Mesenchymal stem cell (in vitro differentiated cells and primary cell): ENCODE measurements at regions not wholly inside any gene's neighbourhood (a gene's known extent, or its start where the extent isn't known, plus 50 kb on each side); places are given as distances from the start of the nearest gene placed in this dataset.

Experiments used
- DNase-seq: peaks from one replicate; pipeline ENCODE4 v3.0.0-alpha.2; 2013
- H2AFZ ChIP-seq: one replicate; pipeline ENCODE4 v1.6.1; 2013; ENCODE audit warnings: low read depth, mild to moderate bottlenecking, control low read depth, inconsistent platforms, low read length, moderate library complexity
- H2AK5ac ChIP-seq: 2 replicates; pipeline ENCODE4 v1.6.1; 2013; ENCODE audit warnings: low read length, moderate library complexity, mild to moderate bottlenecking, inconsistent platforms; ENCODE audit not compliant: severe bottlenecking
- H2BK120ac ChIP-seq: one replicate; pipeline ENCODE4 v1.6.1; 2013; ENCODE audit warnings: low read depth, mild to moderate bottlenecking, inconsistent platforms, low read length, moderate library complexity
- H2BK12ac ChIP-seq, 2 experiments: one replicate each; pipeline ENCODE4 v1.6.1; 2013; ENCODE audit warnings: inconsistent platforms in 2 of 2, low read length in 2 of 2, mild to moderate bottlenecking in 2 of 2, moderate library complexity in 2 of 2, control low read depth in 1 of 2
- H2BK15ac ChIP-seq: one replicate; pipeline ENCODE4 v1.6.1; 2013; ENCODE audit warnings: mild to moderate bottlenecking, low read depth, inconsistent platforms; ENCODE audit not compliant: poor library complexity, severe bottlenecking
- H2BK5ac ChIP-seq: 2 replicates; pipeline ENCODE4 v1.6.1; 2013; ENCODE audit warnings: low read depth, mild to moderate bottlenecking, low read length, control low read depth, inconsistent platforms; ENCODE audit not compliant: poor library complexity, severe bottlenecking
- H3K14ac ChIP-seq, 2 experiments: one replicate each; pipeline ENCODE4 v1.6.1; 2013; ENCODE audit warnings: inconsistent platforms in 2 of 2, low read length in 2 of 2, control low read depth in 1 of 2, mild to moderate bottlenecking in 1 of 2, moderate library complexity in 1 of 2
- H3K18ac ChIP-seq, 2 experiments: one replicate each; pipeline ENCODE4 v1.6.1; 2013; ENCODE audit warnings: inconsistent platforms in 2 of 2, low read length in 2 of 2, control low read depth in 1 of 2, low read depth in 1 of 2, mild to moderate bottlenecking in 1 of 2
- H3K23ac ChIP-seq, 2 experiments: one replicate each; pipeline ENCODE4 v1.6.1; 2013; ENCODE audit warnings: inconsistent platforms in 2 of 2, low read length in 2 of 2, mild to moderate bottlenecking in 2 of 2, moderate library complexity in 2 of 2, control low read depth in 1 of 2
- H3K27ac ChIP-seq: 2 replicates; pipeline ENCODE4 v1.5.1; 2013; ENCODE audit warnings: mild to moderate bottlenecking, moderate library complexity, low read length, control low read depth, inconsistent platforms; ENCODE audit not compliant: poor library complexity, severe bottlenecking
- H3K27me3 ChIP-seq, 2 experiments: 2 replicates each; pipeline versions ENCODE4 v1.6.1 to v1.7.0; 2013; ENCODE audit warnings: low read length in 2 of 2, mild to moderate bottlenecking in 2 of 2, moderate library complexity in 2 of 2, control low read depth in 1 of 2, inconsistent platforms in 1 of 2; ENCODE audit not compliant: control insufficient read depth in 1 of 2, insufficient read depth in 1 of 2
- H3K36me3 ChIP-seq, 2 experiments: 2 replicates each; pipeline versions ENCODE4 v1.6.1 to v1.7.0; 2013; ENCODE audit warnings: low read length in 2 of 2, control low read depth in 1 of 2, inconsistent platforms in 1 of 2, low read depth in 1 of 2, mild to moderate bottlenecking in 1 of 2; ENCODE audit not compliant: insufficient read depth in 2 of 2, control insufficient read depth in 1 of 2
- H3K4ac ChIP-seq, 2 experiments: one replicate each; pipeline ENCODE4 v1.6.1; 2013; ENCODE audit warnings: inconsistent platforms in 2 of 2, low read length in 2 of 2, mild to moderate bottlenecking in 2 of 2, moderate library complexity in 2 of 2, control low read depth in 1 of 2, low read depth in 1 of 2
- H3K4me1 ChIP-seq: 2 replicates; pipeline ENCODE4 v1.6.1; 2013; ENCODE audit warnings: low read depth, low read length, control low read depth; ENCODE audit not compliant: control insufficient read depth, insufficient read depth
- H3K4me2 ChIP-seq: 2 replicates; pipeline ENCODE4 v1.6.1; 2013; ENCODE audit warnings: low read length, mild to moderate bottlenecking, inconsistent platforms; ENCODE audit not compliant: poor library complexity, severe bottlenecking
- H3K4me3 ChIP-seq, 2 experiments: 2 replicates each; pipeline versions ENCODE4 v1.5.1 to v1.7.0; 2013; ENCODE audit warnings: low read length in 2 of 2, mild to moderate bottlenecking in 2 of 2, control low read depth in 1 of 2, low read depth in 1 of 2; ENCODE audit not compliant: insufficient read depth in 1 of 2
- H3K79me1 ChIP-seq: replicated peaks from 2 replicates; pipeline ENCODE4 v1.6.1; 2013; ENCODE audit warnings: mild to moderate bottlenecking, control low read depth, low read length, inconsistent platforms; ENCODE audit not compliant: poor library complexity, severe bottlenecking
- H3K9ac ChIP-seq: 2 replicates; pipeline ENCODE4 v1.7.0; 2013; ENCODE audit warnings: mild to moderate bottlenecking, low read length, moderate library complexity
- H3K9me3 ChIP-seq: 2 replicates; pipeline ENCODE4 v1.7.0; 2013; ENCODE audit warnings: mild to moderate bottlenecking, low read length; ENCODE audit not compliant: control insufficient read depth
- H4K8ac ChIP-seq: one replicate; pipeline ENCODE4 v1.6.1; 2013; ENCODE audit warnings: inconsistent platforms, mild to moderate bottlenecking, low read length, moderate library complexity
- H4K91ac ChIP-seq: one replicate; pipeline ENCODE4 v1.6.1; 2013; ENCODE audit warnings: mild to moderate bottlenecking, low read length, inconsistent platforms
- WGBS: methylation state at CpG from one replicate; pipeline ENCODE4 v1.1.7; 2013; ENCODE audit warnings: mixed read lengths; 5-methylcytosine and 5-hydroxymethylcytosine counted together

DNA sequence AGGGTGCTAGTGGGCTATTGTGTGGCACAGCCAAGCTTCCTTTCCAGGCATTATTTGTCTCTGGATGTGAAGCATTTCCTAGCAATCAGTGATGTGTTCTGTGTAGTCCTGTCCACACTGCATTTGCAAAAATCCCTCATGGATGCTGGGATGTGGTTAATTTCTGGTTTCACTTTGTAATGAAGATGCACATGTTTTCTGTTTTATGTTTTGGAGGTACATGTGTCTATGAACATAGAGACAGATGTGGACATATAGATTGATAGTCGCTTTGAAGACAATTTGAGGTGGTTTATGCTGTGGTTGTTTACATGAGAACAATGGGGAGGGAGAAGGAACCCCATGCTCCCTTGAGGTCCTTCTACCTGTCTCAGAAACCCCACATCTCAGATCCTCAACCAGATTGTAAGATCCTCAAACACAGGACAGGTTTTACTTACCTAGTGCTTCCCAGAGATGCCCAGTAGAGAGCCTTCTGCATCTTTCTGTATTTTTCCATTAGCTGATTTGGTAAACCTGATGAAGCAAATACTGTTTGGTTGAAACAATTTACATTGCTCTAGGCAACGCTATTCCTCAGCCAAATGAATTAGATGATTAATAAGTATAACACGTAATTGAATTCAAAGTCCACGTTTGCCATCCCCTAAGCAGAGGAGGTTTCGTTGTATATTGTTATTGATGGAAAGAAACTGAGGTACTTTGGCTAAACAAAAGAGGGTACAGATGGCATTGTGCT is 204.4 kb downstream of the SPP2 start:
- Histone ChIP-seq H3K4me3 (no peak overlapping the region), H3K9me3 (no peaks in the 10 kb centered on the region), H2BK15ac (no peak overlapping the region), H2BK5ac (no peak overlapping the region), H3K79me1 (peaks cover 2% of the 10 kb centered on the region), H3K18ac (no peak overlapping the region), H3K27ac (peak overlapping the region; percentile 12), H3K9ac (peak overlapping the region; percentile 1), H4K91ac (no peak overlapping the region), H3K4me1 (peaks cover 18% of the 10 kb centered on the region), H2BK12ac (no peak overlapping the region), H3K4ac (no peak overlapping the region), H2AFZ (no peak overlapping the region), H3K14ac (no peak overlapping the region), H3K23ac (no peak overlapping the region), H3K36me3 (no peaks in the 10 kb centered on the region), H4K8ac (no peak overlapping the region), H2AK5ac (peak overlapping the region; percentile 96), H3K4me2 (no peak overlapping the region), H3K27me3 (no peaks in the 10 kb centered on the region), H2BK120ac (no peak overlapping the region)
- DNase-seq, result no peak
- 92% methylated on average over 5 of the region's 5 CpGs for WGBS

DNA sequence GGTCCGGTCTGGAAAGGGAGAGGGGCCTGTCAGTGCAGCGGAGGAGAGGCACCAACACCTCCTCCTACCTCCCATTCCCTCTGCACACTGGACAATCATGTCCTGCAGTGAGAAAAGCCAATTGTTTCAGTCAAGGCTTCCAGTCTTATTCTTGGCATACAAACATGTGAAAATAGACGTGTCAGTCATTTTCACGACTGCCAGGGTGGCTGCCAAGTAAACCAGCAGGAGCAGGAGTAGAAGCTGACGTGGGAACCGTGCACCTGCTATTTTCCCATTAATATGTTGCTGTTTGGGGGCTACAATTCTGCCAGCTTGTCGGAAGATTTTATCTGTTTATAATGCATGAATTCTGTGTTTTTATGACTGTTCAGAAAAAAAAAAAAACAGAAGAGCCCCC is 202.3 kb downstream of the SPP2 start:
- Histone ChIP-seq H3K14ac (no peak overlapping the region), H3K79me1 (peaks cover 13% of the 10 kb centered on the region), H3K4me2 (no peak overlapping the region), H2BK120ac (no peak overlapping the region), H3K9ac (peak overlapping the region; percentile 56), H2AK5ac (peak overlapping the region; percentile 68), H3K4me3 (no peak overlapping the region), H2BK15ac (peak overlapping the region; percentile 6), H3K27ac (peak overlapping the region; percentile 100), H4K8ac (no peak overlapping the region), H3K27me3 (no peaks in the 10 kb centered on the region), H3K4ac (peak overlapping the region; percentile 1 to 21), H4K91ac (peak overlapping the region; percentile 70), H3K4me1 (peaks cover 16% of the 10 kb centered on the region), H3K9me3 (no peaks in the 10 kb centered on the region), H2BK12ac (peak overlapping the region; percentile 0 to 38), H3K36me3 (peaks cover 0 to 2% of the 10 kb centered on the region in 2 experiments), H3K23ac (no peak overlapping the region), H2BK5ac (peak overlapping the region; percentile 0), H2AFZ (no peak overlapping the region), H3K18ac (peak overlapping the region; percentile 3 to 54)
- no peak for DNase-seq
- 98% methylated on average over 6 of the region's 7 CpGs for WGBS

DNA sequence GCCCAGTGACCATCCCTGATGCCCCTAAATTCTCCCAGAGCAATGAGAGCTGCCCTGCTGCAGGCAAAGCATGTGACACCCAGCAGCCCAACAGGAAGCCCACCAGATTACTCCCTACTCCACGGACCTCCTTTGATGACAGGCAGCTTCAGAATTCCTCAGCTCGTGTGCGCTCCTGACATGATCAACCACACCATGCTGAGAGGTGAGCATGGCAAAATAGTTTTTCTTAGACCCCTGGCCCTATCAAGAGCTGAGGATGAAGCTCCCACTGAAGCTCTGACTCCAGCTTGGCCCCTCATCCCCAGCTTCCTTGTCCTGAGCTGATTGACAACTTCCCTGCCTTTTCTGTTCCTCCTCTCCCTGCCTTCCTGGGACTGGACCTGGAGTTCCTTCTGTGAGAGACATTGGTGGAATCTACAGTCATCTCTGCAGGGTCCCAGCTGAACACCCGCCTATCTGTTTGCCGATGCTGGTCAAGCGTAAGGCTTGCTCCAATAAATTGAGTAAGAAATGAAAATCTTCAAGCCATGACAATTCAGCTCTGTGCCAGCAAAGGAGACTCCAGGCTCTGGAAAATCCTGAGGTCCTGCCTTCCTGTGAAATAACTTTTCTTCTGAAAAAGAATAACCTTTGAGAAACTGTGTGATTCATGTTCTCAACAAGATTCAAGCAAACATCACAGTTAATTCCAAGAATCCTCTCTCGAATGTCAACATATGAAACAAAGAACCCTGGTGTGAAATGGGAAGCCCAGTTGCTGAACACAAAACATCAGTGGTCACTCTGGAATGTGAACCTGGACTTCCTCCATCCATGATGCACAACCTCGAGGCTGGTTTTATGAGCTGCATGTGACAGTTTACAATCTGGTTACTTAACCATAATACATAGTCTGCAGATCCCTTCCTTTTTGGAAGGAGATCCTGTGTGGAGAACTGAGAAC is 201.1 kb downstream of the SPP2 start:
- Histone ChIP-seq H3K18ac (peak overlapping the region; percentile 69 to 83), H3K4me3 (peak overlapping the region in 1 of 2 experiments; percentile 8), H3K27me3 (no peaks in the 10 kb centered on the region), H2BK15ac (no peak overlapping the region), H3K9me3 (no peaks in the 10 kb centered on the region), H3K23ac (no peak overlapping the region), H3K9ac (peak overlapping the region; percentile 76), H4K8ac (peak overlapping the region; percentile 85), H2AK5ac (peak overlapping the region; percentile 85), H4K91ac (no peak overlapping the region), H3K79me1 (peaks cover 20% of the 10 kb centered on the region), H3K4ac (peak overlapping the region; percentile 51 to 64), H2AFZ (peak overlapping the region; percentile 18), H3K4me1 (peaks cover 22% of the 10 kb centered on the region), H2BK120ac (peak overlapping the region; percentile 21), H2BK5ac (peak overlapping the region; percentile 99), H3K36me3 (peaks cover 0 to 9% of the 10 kb centered on the region in 2 experiments), H3K4me2 (no peak overlapping the region), H3K27ac (peak overlapping the region; percentile 100), H2BK12ac (peak overlapping the region in 1 of 2 experiments; percentile 85), H3K14ac (no peak overlapping the region)
- WGBS, result 61% methylated on average over 8 of the region's 8 CpGs
- peak; percentile 90 for DNase-seq

DNA sequence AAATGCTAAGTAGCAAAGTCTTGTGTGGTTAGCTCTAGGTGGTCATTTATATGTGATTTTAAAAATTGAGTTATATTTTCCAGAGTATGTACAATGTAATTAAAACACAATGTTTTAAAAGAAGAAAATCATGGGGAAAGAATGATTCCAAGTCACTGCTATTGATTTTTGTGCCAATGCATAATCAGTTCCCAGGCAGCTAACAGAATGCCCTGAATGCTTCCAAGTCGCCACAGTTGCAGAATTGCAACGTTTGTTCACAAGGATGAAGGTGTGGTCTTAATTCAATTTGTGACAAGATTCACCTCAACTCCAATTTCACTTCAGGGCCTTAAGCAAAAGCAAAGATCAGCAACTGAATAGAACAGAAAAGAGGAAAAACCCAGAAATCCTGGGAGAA is 200.4 kb downstream of the SPP2 start:
- peak overlapping the region in 1 of 2 experiments; percentile 64 for H3K4ac ChIP-seq
- DNase-seq, result no peak
- peak overlapping the region; percentile 85 for H2AK5ac ChIP-seq
- H3K18ac ChIP-seq, result peak overlapping the region in 1 of 2 experiments; percentile 37
- H3K4me3 ChIP-seq, result no peak overlapping the region
- no peak overlapping the region for H3K23ac ChIP-seq
- peaks cover 0 to 9% of the 10 kb centered on the region in 2 experiments for H3K36me3 ChIP-seq
- H2BK120ac ChIP-seq, result peak overlapping the region; percentile 21
- peaks cover 18% of the 10 kb centered on the region for H3K79me1 ChIP-seq
- H3K4me1 ChIP-seq, result peaks cover 24% of the 10 kb centered on the region
- H2BK5ac ChIP-seq, result peak overlapping the region; percentile 99
- no peak overlapping the region for H2BK15ac ChIP-seq
- peak overlapping the region; percentile 100 for H3K27ac ChIP-seq
- no peak overlapping the region for H2AFZ ChIP-seq
- H3K14ac ChIP-seq, result no peak overlapping the region
- 75% methylated on average over 2 of the region's 2 CpGs for WGBS
- H4K91ac ChIP-seq, result no peak overlapping the region
- H3K9me3 ChIP-seq, result no peaks in the 10 kb centered on the region
- H3K9ac ChIP-seq, result peak overlapping the region; percentile 76
- H3K27me3 ChIP-seq, result no peaks in the 10 kb centered on the region
- H3K4me2 ChIP-seq, result no peak overlapping the region
- no peak overlapping the region for H2BK12ac ChIP-seq
- H4K8ac ChIP-seq, result no peak overlapping the region
